Caco-2 (cell line): ENCODE measurements at regions not wholly inside any gene's neighbourhood (a gene's known extent, or its start where the extent isn't known, plus 50 kb on each side); places are given as distances from the start of the nearest gene placed in this dataset.

Experiments
- BruUV-seq: library from RNA; stranded (reverse); fragments of 400-500 nt; replicated peaks from 2 replicates; lab custom pipeline; 2021; lab: Mats Ljungman, UMichigan
- CTCF ChIA-PET: fragments of 300-600 bp; sonication (Branson Sonifier 250); formaldehyde crosslinking; loops from one replicate; lab custom pipeline; 2022; ENCODE audit warnings: antibody characterized with exemption; lab: Charles Lee
- POLR2A ChIA-PET: fragments of 300-600 bp; sonication (Branson Sonifier 250); formaldehyde crosslinking; loops from one replicate; lab custom pipeline; 2022; ENCODE audit warnings: antibody characterized with exemption; lab: Charles Lee
- DNase-seq, 2 experiments: peaks; one replicate each; pipeline versions ENCODE4 v3.0.0 to v3.0.0-alpha.2; 2020 to 2022
- H3K27me3 ChIP-seq: replicated peaks from 2 replicates; pipeline ENCODE4 v1.6.0; 2011; ENCODE audit warnings: low read length; ENCODE audit not compliant: control insufficient read depth, insufficient read depth
- H3K36me3 ChIP-seq: 2 replicates; pipeline ENCODE4 v1.5.1; 2011; ENCODE audit warnings: low read length; ENCODE audit not compliant: control insufficient read depth, insufficient read depth
- H3K4me1 ChIP-seq: fragments of 250-450 bp; sonication (Bioruptor Pico); 2 replicates; pipeline ENCODE4 v1.5.1; 2020; ENCODE audit warnings: mild to moderate bottlenecking
- H3K4me3 ChIP-seq: 2 replicates; pipeline ENCODE4 v1.5.1; 2011; ENCODE audit warnings: low read depth, mild to moderate bottlenecking, control low read depth, low read length
- H3K9me3 ChIP-seq: fragments of 250-450 bp; sonication (Bioruptor Pico); 2 replicates; pipeline ENCODE4 v1.5.1; 2020; ENCODE audit warnings: mild to moderate bottlenecking, moderate library complexity
- H3K27ac Mint-ChIP-seq: one replicate; pipeline ENCODE4 v1.8.0; 2022; ENCODE audit warnings: mixed read lengths; ENCODE audit not compliant: unreplicated experiment
- H3K27me3 Mint-ChIP-seq: one replicate; pipeline ENCODE4 v1.8.0; 2022; ENCODE audit warnings: mixed read lengths; ENCODE audit not compliant: insufficient read depth, unreplicated experiment
- H3K36me3 Mint-ChIP-seq: one replicate; pipeline ENCODE4 v1.8.0; 2022; ENCODE audit warnings: mild to moderate bottlenecking, mixed read lengths; ENCODE audit not compliant: insufficient read depth, unreplicated experiment
- H3K4me1 Mint-ChIP-seq: one replicate; pipeline ENCODE4 v1.8.0; 2022; ENCODE audit warnings: low read depth, mixed read lengths; ENCODE audit not compliant: unreplicated experiment
- H3K4me3 Mint-ChIP-seq: one replicate; pipeline ENCODE4 v1.8.0; 2022; ENCODE audit warnings: mild to moderate bottlenecking, moderate library complexity, mixed read lengths; ENCODE audit not compliant: unreplicated experiment
- H3K9me3 Mint-ChIP-seq: one replicate; pipeline ENCODE4 v1.8.0; 2022; ENCODE audit warnings: mixed read lengths; ENCODE audit not compliant: unreplicated experiment
- CTCF ChIP-seq, 2 experiments: fragments of 200-600 bp in 1 of 2; IDR thresholded peaks; 1 replicate in 1 of 2; 2 replicates in 1 of 2; pipeline versions ENCODE4 v1.5.1 to v1.8.0; 2011 to 2022; ENCODE audit warnings: antibody characterized with exemption in 1 of 2, control low read depth in 1 of 2, inconsistent platforms in 1 of 2, low read depth in 1 of 2, low read length in 1 of 2, mild to moderate bottlenecking in 1 of 2, moderate library complexity in 1 of 2; ENCODE audit not compliant: insufficient read depth in 1 of 2, severe bottlenecking in 1 of 2, unreplicated experiment in 1 of 2
- intact Hi-C: fragments of 100-400 bp; cut with micrococcal nuclease; formaldehyde crosslinking; loops from one replicate; pipeline ENCODE4 v1.10.0; 2022; ENCODE audit not compliant: unreplicated experiment

DNA sequence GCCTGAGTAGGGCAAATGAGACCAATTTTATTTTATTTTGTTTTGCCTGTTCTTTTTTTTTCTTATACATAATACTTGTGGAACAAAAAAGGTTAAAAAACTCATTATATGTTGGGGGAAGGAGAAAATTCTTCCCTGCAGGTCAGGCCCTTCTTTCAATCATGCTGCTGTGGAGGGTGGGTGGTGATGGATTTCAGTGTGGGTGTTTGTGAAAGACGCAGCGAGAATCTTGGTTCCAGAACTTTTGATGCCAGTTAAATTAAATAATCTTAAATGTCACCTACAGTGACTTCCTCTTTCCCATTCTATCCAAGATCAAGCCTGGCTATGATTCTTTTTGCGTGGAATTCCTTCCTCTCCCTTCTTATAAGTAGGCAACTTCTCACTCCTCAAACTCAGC, 595.8 kb upstream of the EEF2KMT start:
- intact Hi-C loops, result no loop called here
- Mint-ChIP-seq H3K4me1 (no peaks in the 10 kb centered on the region), H3K4me3 (no peak overlapping the region), H3K27ac (no peak overlapping the region), H3K36me3 (no peaks in the 10 kb centered on the region), H3K27me3 (peaks cover 4% of the 10 kb centered on the region), H3K9me3 (no peaks in the 10 kb centered on the region)
- no peak for TF ChIP-seq CTCF (IDR thresholded peaks at IDR 0.05; ENCODE audit: insufficient read depth in 1 of 2, low read depth in 1 of 2, low read length in 1 of 2, severe bottlenecking in 1 of 2, unreplicated experiment in 1 of 2)
- BruUV-seq, result no TSS peak
- DNase-seq, result no peak
- no peaks in the 10 kb centered on the region for H3K4me1 ChIP-seq
- POLR2A ChIA-PET, result no interaction called here
- no peak overlapping the region for H3K4me3 ChIP-seq
- CTCF ChIA-PET, result no interaction called here
- H3K27me3 ChIP-seq, result no peaks in the 10 kb centered on the region
- H3K36me3 ChIP-seq, result no peaks in the 10 kb centered on the region
- no peaks in the 10 kb centered on the region for H3K9me3 ChIP-seq

- POLR2A ChIA-PET, result no interaction called here
- H3K4me1 Mint-ChIP-seq, result no peaks in the 10 kb centered on the region
- no TSS peak for BruUV-seq
- Histone ChIP-seq H3K4me1 (no peaks in the 10 kb centered on the region), H3K9me3 (no peaks in the 10 kb centered on the region), H3K4me3 (no peak overlapping the region), H3K36me3 (no peaks in the 10 kb centered on the region), H3K27me3 (no peaks in the 10 kb centered on the region)
- intact Hi-C loops, result no loop called here
- no peaks in the 10 kb centered on the region for H3K36me3 Mint-ChIP-seq
- DNase-seq, result no peak
- no peaks in the 10 kb centered on the region for H3K9me3 Mint-ChIP-seq
- no peak overlapping the region for H3K4me3 Mint-ChIP-seq
- CTCF ChIA-PET, result no interaction called here
- H3K27ac Mint-ChIP-seq, result no peak overlapping the region
- no peak for TF ChIP-seq CTCF (IDR thresholded peaks at IDR 0.05; ENCODE audit: insufficient read depth in 1 of 2, low read depth in 1 of 2, low read length in 1 of 2, severe bottlenecking in 1 of 2, unreplicated experiment in 1 of 2)
- H3K27me3 Mint-ChIP-seq, result peaks cover 12% of the 10 kb centered on the region
These were observed 584.4 kb upstream of the EEF2KMT start for GRCh38 chr16:5681966-5682365.

DNA sequence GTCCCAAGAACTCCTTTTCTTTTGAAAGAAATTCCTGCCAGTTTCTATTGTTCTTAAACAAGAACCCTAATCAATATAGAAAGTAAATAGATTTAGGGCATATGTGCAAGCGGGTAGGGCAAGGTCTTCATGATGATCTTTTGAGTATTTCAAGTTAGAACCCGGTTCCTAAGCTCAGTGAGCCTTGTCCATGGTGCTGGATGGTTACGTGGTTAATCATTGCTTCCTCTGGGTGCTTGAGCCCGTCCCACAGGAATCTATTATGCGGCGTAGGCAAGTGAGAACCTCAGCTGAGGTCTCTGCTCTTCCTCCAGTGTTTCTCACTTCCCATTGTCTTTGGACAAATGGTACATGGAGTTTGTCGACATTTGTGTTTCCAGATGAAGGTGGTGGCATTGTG, 580.8 kb upstream of the EEF2KMT start:
- H3K27me3 Mint-ChIP-seq, result peaks cover 16% of the 10 kb centered on the region
- no peaks in the 10 kb centered on the region for H3K4me1 Mint-ChIP-seq
- H3K4me1 ChIP-seq, result no peaks in the 10 kb centered on the region
- H3K9me3 ChIP-seq, result no peaks in the 10 kb centered on the region
- BruUV-seq, result no TSS peak
- no peak overlapping the region for H3K4me3 Mint-ChIP-seq
- intact Hi-C loops, result no loop called here
- no peak overlapping the region for H3K4me3 ChIP-seq
- POLR2A ChIA-PET, result no interaction called here
- CTCF ChIA-PET, result no interaction called here
- no peaks in the 10 kb centered on the region for H3K36me3 Mint-ChIP-seq
- no peaks in the 10 kb centered on the region for H3K36me3 ChIP-seq
- H3K27ac Mint-ChIP-seq, result no peak overlapping the region
- H3K27me3 ChIP-seq, result no peaks in the 10 kb centered on the region
- no peaks in the 10 kb centered on the region for H3K9me3 Mint-ChIP-seq
- DNase-seq, result peak in 1 of 2 experiments; percentile 9
- no peak for TF ChIP-seq CTCF (IDR thresholded peaks at IDR 0.05; ENCODE audit: insufficient read depth in 1 of 2, low read depth in 1 of 2, low read length in 1 of 2, severe bottlenecking in 1 of 2, unreplicated experiment in 1 of 2)
